HepG2 (cell line): ENCODE measurements at regions not wholly inside any gene's neighbourhood (a gene's known extent, or its start where the extent isn't known, plus 50 kb on each side); places are given as distances from the start of the nearest gene placed in this dataset.

Source experiments
- ATAC-seq: fragments of 200-7000 bp; cut with Tn5 transposase; 3 replicates; pipeline ENCODE4 v1.9.1; 2020; ENCODE audit warnings: mild to moderate bottlenecking, moderate library complexity
- BruUV-seq: library from RNA; stranded (reverse); fragments of 400-500 nt; replicated peaks from 2 replicates; lab custom pipeline; 2021; lab: Mats Ljungman, UMichigan
- CTCF ChIA-PET: fragments of 300-600 bp; formaldehyde crosslinking; extraction: SDS; loops from one replicate; lab custom pipeline; 2021; ENCODE audit warnings: low total read pairs, inconsistent platforms, low intra/inter-chr PET ratio; lab: Yijun Ruan, JAX
- POLR2A ChIA-PET: fragments of 350-600 bp; sonication (Branson Sonifier 250); formaldehyde crosslinking; loops from one replicate; lab custom pipeline; 2020; ENCODE audit warnings: antibody characterized with exemption, inconsistent platforms; lab: Yijun Ruan, JAX
- DNase-seq: peaks from one replicate; pipeline ENCODE4 v3.0.0-alpha.2; 2015; ENCODE audit warnings: low spot score
- FAIRE-seq: peaks from 3 replicates; lab custom pipeline; 2011; peaks lifted over from hg19 to GRCh38; lab: Jason Lieb, UNC
- H2AFZ ChIP-seq: one replicate; pipeline ENCODE4 v1.6.1; 2011; ENCODE audit warnings: low read length, inconsistent platforms
- H3K27ac ChIP-seq: fragments of 300-600 bp; 3 replicates; pipeline ENCODE4 v1.8.0; 2011; ENCODE audit warnings: mixed run types, mild to moderate bottlenecking, mixed read lengths, low read length, inconsistent platforms; ENCODE audit not compliant: insufficient read depth; ENCODE audit errors: extremely low read length
- H3K27me3 ChIP-seq, 2 experiments: fragments of 200-600 bp in 1 of 2; 2 replicates in 1 of 2; 3 replicates in 1 of 2; pipeline versions ENCODE4 v1.6.0 to v1.8.0; 2011; ENCODE audit warnings: low read length in 2 of 2, mild to moderate bottlenecking in 2 of 2, moderate library complexity in 2 of 2, inconsistent platforms in 1 of 2; ENCODE audit not compliant: insufficient read depth in 2 of 2, control insufficient read depth in 1 of 2
- H3K36me3 ChIP-seq, 2 experiments: fragments of 200-600 bp in 1 of 2; replicated peaks in 1 of 2; 2 replicates in 1 of 2; 3 replicates in 1 of 2; pipeline versions ENCODE4 v1.5.1 to v1.8.0; 2011; ENCODE audit warnings: low read length in 2 of 2, inconsistent platforms in 1 of 2; ENCODE audit not compliant: insufficient read depth in 2 of 2, control insufficient read depth in 1 of 2
- H3K4me1 ChIP-seq: 2 replicates; pipeline ENCODE4 v1.5.1; 2012; ENCODE audit warnings: low read length, inconsistent platforms; ENCODE audit not compliant: insufficient read depth
- H3K4me2 ChIP-seq: 2 replicates; pipeline ENCODE4 v1.6.0; 2011; ENCODE audit warnings: low read depth, low read length, inconsistent platforms
- H3K4me3 ChIP-seq, 3 experiments: fragments of 200-600 bp in 1 of 3; sonication (generic), shearing (Covaris generic) in 1 of 3; replicated peaks in 1 of 3; 2 replicates each; pipeline ENCODE4 v1.5.1; 2011 to 2016; ENCODE audit warnings: low read length in 3 of 3, inconsistent platforms in 2 of 3, low read depth in 2 of 3, mild to moderate bottlenecking in 2 of 3, control low read depth in 1 of 3, mixed read lengths in 1 of 3; ENCODE audit not compliant: insufficient read depth in 1 of 3
- H3K79me2 ChIP-seq: one replicate; pipeline ENCODE4 v1.6.1; 2011; ENCODE audit warnings: low read length, inconsistent platforms; ENCODE audit not compliant: insufficient read depth
- H3K9ac ChIP-seq: 2 replicates; pipeline ENCODE4 v1.6.0; 2011; ENCODE audit warnings: mild to moderate bottlenecking, low read depth, low read length, inconsistent platforms; ENCODE audit not compliant: insufficient read depth
- H3K9me3 ChIP-seq: 2 replicates; pipeline ENCODE4 v1.5.1; 2012; ENCODE audit warnings: mild to moderate bottlenecking, low read length
- H4K20me1 ChIP-seq: 2 replicates; pipeline ENCODE4 v1.6.0; 2011; ENCODE audit warnings: inconsistent platforms, mild to moderate bottlenecking, low read length, moderate library complexity; ENCODE audit not compliant: insufficient read depth
- DNMT1 ChIP-seq: sonication (generic); formaldehyde crosslinking; IDR thresholded peaks from 2 replicates; pipeline ENCODE4 v1.5.1; 2020; ENCODE audit warnings: mild to moderate bottlenecking, missing genetic modification reagents
- ETV5 ChIP-seq: IDR thresholded peaks from 2 replicates; pipeline ENCODE4 v1.6.1; 2018; ENCODE audit warnings: missing biosample characterization, missing genetic modification reagents, inconsistent platforms, borderline replicate concordance
- GLI4 ChIP-seq: sonication (generic); formaldehyde crosslinking; IDR thresholded peaks from 2 replicates; pipeline ENCODE4 v1.5.1; 2020; ENCODE audit warnings: missing genetic modification reagents, mild to moderate bottlenecking, moderate library complexity, borderline replicate concordance
- IRX3 ChIP-seq: sonication (generic); formaldehyde crosslinking; IDR thresholded peaks from 2 replicates; pipeline ENCODE4 v1.8.1; 2023; ENCODE audit warnings: mild to moderate bottlenecking, low read depth, missing genetic modification reagents, borderline replicate concordance
- SOX5 ChIP-seq: IDR thresholded peaks from 2 replicates; pipeline ENCODE4 v1.6.1; 2016; ENCODE audit warnings: borderline replicate concordance
- TIGD3 ChIP-seq: sonication (generic); formaldehyde crosslinking; IDR thresholded peaks from 2 replicates; pipeline ENCODE4 v1.5.1; 2020; ENCODE audit warnings: mild to moderate bottlenecking, missing genetic modification reagents, borderline replicate concordance
- ZMYM4 ChIP-seq: sonication (generic); formaldehyde crosslinking; IDR thresholded peaks from 2 replicates; pipeline ENCODE4 v1.8.1; 2023; ENCODE audit warnings: mild to moderate bottlenecking, missing genetic modification reagents
- ZNF17 ChIP-seq: sonication (generic); formaldehyde crosslinking; IDR thresholded peaks from 2 replicates; pipeline ENCODE4 v1.5.0; 2020; ENCODE audit warnings: mild to moderate bottlenecking, missing genetic modification reagents
- WGBS: methylation state at CpG from one replicate; pipeline ENCODE4 v1.1.6; 2017; ENCODE audit warnings: low lambda C conversion rate; 5-methylcytosine and 5-hydroxymethylcytosine counted together
- in situ Hi-C: cut with HindIII; loops from 2 replicates; pipeline ENCODE4 v1.10.0; 2017; ENCODE audit warnings: low pct_unique_long_range_greater_than_20kb; ENCODE audit not compliant: extremely low pct_ligation_motif_present
- intact Hi-C: fragments of 100-400 bp; cut with micrococcal nuclease; formaldehyde crosslinking; loops from one replicate; pipeline ENCODE4 v1.10.0; 2022; ENCODE audit not compliant: unreplicated experiment
- TF ChIP-seq, protein P1 (sequence below): sonication (generic); formaldehyde crosslinking; IDR thresholded peaks from 2 replicates; pipeline ENCODE4 v1.4.0; 2020; ENCODE audit warnings: missing genetic modification reagents
- TF ChIP-seq, protein P2 (sequence below): sonication (generic); formaldehyde crosslinking; IDR thresholded peaks from 2 replicates; pipeline ENCODE4 v1.8.1; 2023; ENCODE audit warnings: mild to moderate bottlenecking, missing genetic modification reagents

- BruUV-seq: no TSS peak
- Histone ChIP-seq H3K4me1 (no peaks in the 10 kb centered on the region), H3K9ac (no peak overlapping the region), H3K4me2 (no peak overlapping the region), H4K20me1 (no peaks in the 10 kb centered on the region), H3K4me3 (no peak overlapping the region), H3K79me2 (no peaks in the 10 kb centered on the region), H3K36me3 (no peaks in the 10 kb centered on the region), H3K27me3 (no peaks in the 10 kb centered on the region), H3K27ac (no peak overlapping the region), H2AFZ (no peak overlapping the region), H3K9me3 (no peaks in the 10 kb centered on the region)
- ATAC-seq: no peak
- in situ Hi-C loops (no loop called here), intact Hi-C loops (no loop called here)
- ChIA-PET POLR2A (no interaction called here), CTCF (no interaction called here)
- no peak for FAIRE-seq
- DNase-seq: no peak
- WGBS: 2% methylated on average over 5 of the region's 5 CpGs
- no peak for TF ChIP-seq ZMYM4 (CRISPR knock-in tag)
- TF ChIP-seq, protein P1, sequence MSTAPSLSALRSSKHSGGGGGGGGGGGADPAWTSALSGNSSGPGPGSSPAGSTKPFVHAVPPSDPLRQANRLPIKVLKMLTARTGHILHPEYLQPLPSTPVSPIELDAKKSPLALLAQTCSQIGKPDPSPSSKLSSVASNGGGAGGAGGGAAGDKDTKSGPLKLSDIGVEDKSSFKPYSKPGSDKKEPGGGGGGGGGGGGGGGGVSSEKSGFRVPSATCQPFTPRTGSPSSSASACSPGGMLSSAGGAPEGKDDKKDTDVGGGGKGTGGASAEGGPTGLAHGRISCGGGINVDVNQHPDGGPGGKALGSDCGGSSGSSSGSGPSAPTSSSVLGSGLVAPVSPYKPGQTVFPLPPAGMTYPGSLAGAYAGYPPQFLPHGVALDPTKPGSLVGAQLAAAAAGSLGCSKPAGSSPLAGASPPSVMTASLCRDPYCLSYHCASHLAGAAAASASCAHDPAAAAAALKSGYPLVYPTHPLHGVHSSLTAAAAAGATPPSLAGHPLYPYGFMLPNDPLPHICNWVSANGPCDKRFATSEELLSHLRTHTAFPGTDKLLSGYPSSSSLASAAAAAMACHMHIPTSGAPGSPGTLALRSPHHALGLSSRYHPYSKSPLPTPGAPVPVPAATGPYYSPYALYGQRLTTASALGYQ (CRISPR knock-in tag): no peak
- no peak for TF ChIP-seq SOX5 (CRISPR knock-in tag)
- TF ChIP-seq ETV5 (CRISPR knock-in tag): no peak
- TF ChIP-seq ZNF17 (CRISPR knock-in tag): no peak
- no peak for TF ChIP-seq GLI4
- TF ChIP-seq, protein P2, sequence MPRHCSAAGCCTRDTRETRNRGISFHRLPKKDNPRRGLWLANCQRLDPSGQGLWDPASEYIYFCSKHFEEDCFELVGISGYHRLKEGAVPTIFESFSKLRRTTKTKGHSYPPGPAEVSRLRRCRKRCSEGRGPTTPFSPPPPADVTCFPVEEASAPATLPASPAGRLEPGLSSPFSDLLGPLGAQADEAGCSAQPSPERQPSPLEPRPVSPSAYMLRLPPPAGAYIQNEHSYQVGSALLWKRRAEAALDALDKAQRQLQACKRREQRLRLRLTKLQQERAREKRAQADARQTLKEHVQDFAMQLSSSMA (CRISPR knock-in tag): no peak
- TF ChIP-seq DNMT1 (CRISPR knock-in tag): no peak
- TF ChIP-seq IRX3: no peak
- no peak for TF ChIP-seq TIGD3
Observed at GRCh38 chr3:135837977-135838631, 127.4 kb upstream of the PPP2R3A start.
